OCI-LY1 (cell line): ENCODE measurements at regions not wholly inside any gene's neighbourhood (a gene's known extent, or its start where the extent isn't known, plus 50 kb on each side); places are given as distances from the start of the nearest gene placed in this dataset.

Source experiments
- H2AFZ ChIP-seq: fragments of 200-600 bp; sonication (generic), shearing (Covaris generic); 2 replicates; pipeline ENCODE4 v1.6.0; 2014; ENCODE audit warnings: antibody characterized with exemption, mild to moderate bottlenecking, low read length
- H3F3A ChIP-seq: fragments of 200-600 bp; sonication (generic), shearing (Covaris generic); 2 replicates; pipeline ENCODE4 v1.6.0; 2014; ENCODE audit warnings: mild to moderate bottlenecking, antibody characterized with exemption, low read length, moderate library complexity; ENCODE audit not compliant: insufficient read depth
- H3K27ac ChIP-seq: fragments of 200-600 bp; sonication (generic); 2 replicates; pipeline ENCODE4 v1.5.1; 2014; ENCODE audit warnings: low read length, mixed run types, mild to moderate bottlenecking, low read depth; ENCODE audit not compliant: poor library complexity, severe bottlenecking
- H3K27me3 ChIP-seq: fragments of 200-600 bp; sonication (generic); 2 replicates; pipeline ENCODE4 v1.6.0; 2014; ENCODE audit warnings: antibody characterized with exemption, mild to moderate bottlenecking, low read length, moderate library complexity; ENCODE audit not compliant: insufficient read depth
- H3K36me3 ChIP-seq: fragments of 200-600 bp; sonication (generic); 2 replicates; pipeline ENCODE4 v1.6.1; 2014; ENCODE audit warnings: mild to moderate bottlenecking, antibody characterized with exemption, low read length, moderate library complexity, mixed read lengths; ENCODE audit not compliant: insufficient read depth
- H3K4me1 ChIP-seq: fragments of 200-600 bp; sonication (generic); 2 replicates; pipeline ENCODE4 v1.5.1; 2014; ENCODE audit warnings: mild to moderate bottlenecking, low read length, moderate library complexity; ENCODE audit not compliant: insufficient read depth, severe bottlenecking
- H3K4me2 ChIP-seq: fragments of 200-600 bp; sonication (generic), shearing (Covaris generic); 2 replicates; pipeline ENCODE4 v1.6.1; 2014; ENCODE audit warnings: low read length
- H3K4me3 ChIP-seq: fragments of 200-600 bp; sonication (generic); 2 replicates; pipeline ENCODE4 v1.5.1; 2014; ENCODE audit warnings: low read length, low read depth, mild to moderate bottlenecking, mixed read lengths; ENCODE audit not compliant: poor library complexity, severe bottlenecking
- H3K79me2 ChIP-seq: fragments of 200-600 bp; shearing (Covaris generic); 2 replicates; pipeline ENCODE4 v1.6.1; 2016; ENCODE audit warnings: mixed run types, low read length, mixed read lengths; ENCODE audit not compliant: insufficient read depth
- H3K9ac ChIP-seq: fragments of 200-600 bp; sonication (generic), shearing (Covaris generic); 2 replicates; pipeline ENCODE4 v1.6.1; 2014; ENCODE audit warnings: mild to moderate bottlenecking, low read length, mixed read lengths
- H3K9me2 ChIP-seq: fragments of 200-600 bp; sonication (generic), shearing (Covaris generic); 2 replicates; pipeline ENCODE4 v1.6.1; 2014; ENCODE audit warnings: low read depth, mild to moderate bottlenecking, low read length, mixed read lengths
- H3K9me3 ChIP-seq: fragments of 200-600 bp; shearing (Covaris generic); 2 replicates; pipeline ENCODE4 v1.6.1; 2014; ENCODE audit warnings: low read length, mixed read lengths
- H4K20me1 ChIP-seq: fragments of 200-600 bp; sonication (generic), shearing (Covaris generic); 2 replicates; pipeline ENCODE4 v1.6.0; 2016; ENCODE audit warnings: mild to moderate bottlenecking, low read length; ENCODE audit not compliant: insufficient read depth
- EZH2 ChIP-seq: fragments of 200-600 bp; sonication (generic), shearing (Covaris generic); IDR thresholded peaks from 2 replicates; pipeline ENCODE4 v1.8.0; 2017; ENCODE audit warnings: borderline replicate concordance, mixed run types, mild to moderate bottlenecking, antibody characterized with exemption, low read length, moderate library complexity, mixed read lengths
- TF ChIP-seq, protein P1 (sequence below): fragments of 200-600 bp; sonication (generic), shearing (Covaris generic); IDR thresholded peaks from 2 replicates; pipeline ENCODE4 v1.5.1; 2017; ENCODE audit warnings: mild to moderate bottlenecking, antibody characterized with exemption, low read length, moderate library complexity, mixed read lengths

DNA sequence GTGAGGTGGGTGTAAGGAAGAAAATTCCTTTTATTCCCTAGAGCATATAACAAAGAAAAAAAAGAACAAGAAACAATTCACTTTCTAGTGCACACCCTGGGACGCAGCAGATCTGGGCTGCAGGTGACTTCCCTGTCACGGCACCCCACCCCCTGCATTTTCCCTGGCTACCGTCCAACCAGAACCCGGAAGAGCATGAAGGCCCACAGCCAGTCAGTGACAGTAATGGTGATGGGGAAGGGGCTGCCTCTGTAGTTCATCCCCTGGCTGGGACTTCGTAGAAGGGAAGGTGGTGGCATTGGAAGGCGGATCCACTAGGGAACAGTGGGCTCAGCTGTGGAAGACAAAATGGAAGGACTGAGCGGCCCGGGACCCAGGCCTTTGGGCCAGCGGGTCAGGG is 236.7 kb downstream of the BUB3 start:
- TF ChIP-seq EZH2, result no peak
- TF ChIP-seq, protein P1, sequence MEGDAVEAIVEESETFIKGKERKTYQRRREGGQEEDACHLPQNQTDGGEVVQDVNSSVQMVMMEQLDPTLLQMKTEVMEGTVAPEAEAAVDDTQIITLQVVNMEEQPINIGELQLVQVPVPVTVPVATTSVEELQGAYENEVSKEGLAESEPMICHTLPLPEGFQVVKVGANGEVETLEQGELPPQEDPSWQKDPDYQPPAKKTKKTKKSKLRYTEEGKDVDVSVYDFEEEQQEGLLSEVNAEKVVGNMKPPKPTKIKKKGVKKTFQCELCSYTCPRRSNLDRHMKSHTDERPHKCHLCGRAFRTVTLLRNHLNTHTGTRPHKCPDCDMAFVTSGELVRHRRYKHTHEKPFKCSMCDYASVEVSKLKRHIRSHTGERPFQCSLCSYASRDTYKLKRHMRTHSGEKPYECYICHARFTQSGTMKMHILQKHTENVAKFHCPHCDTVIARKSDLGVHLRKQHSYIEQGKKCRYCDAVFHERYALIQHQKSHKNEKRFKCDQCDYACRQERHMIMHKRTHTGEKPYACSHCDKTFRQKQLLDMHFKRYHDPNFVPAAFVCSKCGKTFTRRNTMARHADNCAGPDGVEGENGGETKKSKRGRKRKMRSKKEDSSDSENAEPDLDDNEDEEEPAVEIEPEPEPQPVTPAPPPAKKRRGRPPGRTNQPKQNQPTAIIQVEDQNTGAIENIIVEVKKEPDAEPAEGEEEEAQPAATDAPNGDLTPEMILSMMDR, result no peak
- no peak overlapping the region for H3K4me3 ChIP-seq

DNA sequence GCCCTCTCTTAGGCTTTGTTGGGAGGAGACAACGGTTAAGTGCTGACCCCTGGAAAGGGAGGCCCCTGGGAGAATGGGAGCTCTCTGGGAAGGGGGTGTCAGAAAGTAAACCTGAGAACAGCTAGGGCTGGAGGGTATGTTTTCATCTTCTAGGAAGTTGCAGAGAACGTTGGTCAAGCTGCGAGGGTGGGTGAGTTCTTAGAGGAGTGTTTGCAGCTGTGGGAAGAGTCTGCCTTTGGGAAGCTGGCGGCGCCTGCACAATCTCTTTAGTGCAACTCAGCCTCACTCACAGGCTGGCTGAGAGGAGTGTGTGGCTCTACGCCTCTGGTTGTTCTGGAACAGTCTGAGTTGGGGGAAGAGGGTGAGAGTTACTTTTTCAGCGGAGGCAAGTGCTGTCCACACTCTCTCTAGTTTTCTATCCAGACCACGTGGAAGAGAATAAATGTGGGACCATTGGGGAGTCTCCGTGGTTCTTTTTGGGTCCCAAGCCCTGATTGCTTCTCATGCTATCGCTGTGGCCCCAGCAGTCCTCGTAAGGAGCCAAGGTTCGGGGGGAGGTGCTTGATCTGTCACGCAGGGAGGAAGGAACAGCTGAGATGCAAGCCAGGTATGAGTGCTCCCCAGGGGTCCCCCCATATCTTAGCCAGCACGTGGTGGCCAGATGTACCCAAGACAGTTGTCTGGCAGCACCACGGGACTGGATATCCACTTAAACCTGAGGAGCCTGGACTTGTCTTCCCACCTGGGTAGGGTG is 237.2 kb downstream of the BUB3 start:
- H3K36me3 ChIP-seq, result no peaks in the 10 kb centered on the region
- H3K27me3 ChIP-seq, result no peaks in the 10 kb centered on the region
- no peak overlapping the region for H3K9ac ChIP-seq
- no peak overlapping the region for H3K4me2 ChIP-seq
- H3K4me3 ChIP-seq, result no peak overlapping the region
- no peaks in the 10 kb centered on the region for H3K9me3 ChIP-seq
- H3K79me2 ChIP-seq, result no peaks in the 10 kb centered on the region
- H3K27ac ChIP-seq, result no peak overlapping the region
- TF ChIP-seq, protein P1, result no peak
- TF ChIP-seq EZH2, result no peak
- H3K4me1 ChIP-seq, result no peaks in the 10 kb centered on the region
- H4K20me1 ChIP-seq, result no peaks in the 10 kb centered on the region
- no peaks in the 10 kb centered on the region for H3F3A ChIP-seq
- no peaks in the 10 kb centered on the region for H3K9me2 ChIP-seq
- H2AFZ ChIP-seq, result no peak overlapping the region

More for the DNA sequence above, 236.7 kb downstream of the BUB3 start:
- Histone ChIP-seq H3K36me3 (no peaks in the 10 kb centered on the region), H3K27ac (no peak overlapping the region), H3K79me2 (no peaks in the 10 kb centered on the region), H3K4me1 (no peaks in the 10 kb centered on the region), H3K9me2 (no peaks in the 10 kb centered on the region), H3K4me2 (no peak overlapping the region), H3K9me3 (no peaks in the 10 kb centered on the region), H3K27me3 (no peaks in the 10 kb centered on the region), H3F3A (no peaks in the 10 kb centered on the region), H3K9ac (no peak overlapping the region), H2AFZ (no peak overlapping the region), H4K20me1 (no peaks in the 10 kb centered on the region)

DNA sequence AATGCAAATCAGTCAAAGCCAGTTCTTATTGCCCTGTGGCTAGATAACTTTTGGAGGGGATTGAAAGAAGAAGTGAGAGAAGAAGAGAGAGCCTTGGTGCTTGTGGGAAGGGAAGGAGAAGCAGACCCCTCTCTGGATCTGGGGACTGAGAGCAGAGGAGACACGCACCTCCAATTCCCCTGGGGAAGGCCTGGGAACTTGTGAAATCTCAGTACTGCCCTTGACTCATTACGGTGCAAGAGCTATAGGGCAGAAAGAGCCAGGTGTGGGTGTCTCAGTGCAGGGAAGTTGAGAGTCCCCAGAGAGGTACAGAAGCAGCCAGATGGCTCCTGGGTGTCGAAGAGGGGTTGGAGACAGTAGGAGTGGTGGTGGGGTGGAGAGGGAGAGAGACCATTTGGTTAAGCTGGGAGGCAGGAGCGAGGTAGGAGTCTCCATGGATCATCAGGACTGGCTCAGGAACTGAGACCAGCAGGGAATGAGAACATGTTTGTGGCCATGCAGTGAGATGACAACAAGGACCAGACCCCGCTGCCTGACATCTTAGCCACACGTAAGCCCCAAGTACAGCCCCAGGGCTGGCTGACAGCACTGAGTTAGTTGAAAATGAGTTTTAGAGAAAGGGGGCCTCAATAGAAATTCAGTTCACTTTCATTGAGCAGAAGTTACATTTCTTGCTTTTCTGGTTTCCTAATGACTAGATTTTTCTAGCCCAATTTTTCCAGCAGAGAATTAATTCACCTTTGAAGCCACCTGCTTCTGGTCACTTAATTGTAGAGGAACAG is 238.2 kb downstream of the BUB3 start:
- no peak overlapping the region for H3K9ac ChIP-seq
- no peaks in the 10 kb centered on the region for H3K9me2 ChIP-seq
- no peak overlapping the region for H2AFZ ChIP-seq
- no peaks in the 10 kb centered on the region for H3K27me3 ChIP-seq
- H3K27ac ChIP-seq, result no peak overlapping the region
- H3K9me3 ChIP-seq, result no peaks in the 10 kb centered on the region
- TF ChIP-seq, protein P1, result no peak
- TF ChIP-seq EZH2, result no peak
- H4K20me1 ChIP-seq, result no peaks in the 10 kb centered on the region
- no peaks in the 10 kb centered on the region for H3F3A ChIP-seq
- no peak overlapping the region for H3K4me2 ChIP-seq
- no peak overlapping the region for H3K4me3 ChIP-seq
- H3K36me3 ChIP-seq, result no peaks in the 10 kb centered on the region
- no peaks in the 10 kb centered on the region for H3K4me1 ChIP-seq
- H3K79me2 ChIP-seq, result no peaks in the 10 kb centered on the region
